ENCODE measurements at regions not wholly inside any gene's neighbourhood (a gene's known extent, or its start where the extent isn't known, plus 50 kb on each side); places are given as distances from the start of the nearest gene placed in this dataset.

DNA sequence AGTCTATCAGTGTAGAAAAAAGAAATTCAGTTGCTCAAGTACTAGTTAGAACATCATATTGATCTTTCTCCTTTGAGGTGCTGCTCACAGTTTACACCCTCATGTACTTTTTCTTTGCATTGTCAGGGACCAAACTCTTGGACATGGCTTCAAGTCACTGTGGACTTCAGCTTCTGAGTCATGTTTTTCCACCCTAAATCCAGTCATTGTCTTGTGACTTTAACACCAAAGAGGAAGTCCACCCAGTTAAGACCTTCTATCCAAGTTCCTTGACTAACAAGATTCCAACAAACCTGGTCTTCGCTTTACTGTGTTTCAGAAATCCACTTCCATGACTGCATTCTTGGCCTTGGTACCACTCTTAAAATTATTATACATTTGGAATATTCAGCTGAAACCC is 206.7 kb upstream of the ARGLU1 start:
- TF ChIP-seq, protein P1, sequence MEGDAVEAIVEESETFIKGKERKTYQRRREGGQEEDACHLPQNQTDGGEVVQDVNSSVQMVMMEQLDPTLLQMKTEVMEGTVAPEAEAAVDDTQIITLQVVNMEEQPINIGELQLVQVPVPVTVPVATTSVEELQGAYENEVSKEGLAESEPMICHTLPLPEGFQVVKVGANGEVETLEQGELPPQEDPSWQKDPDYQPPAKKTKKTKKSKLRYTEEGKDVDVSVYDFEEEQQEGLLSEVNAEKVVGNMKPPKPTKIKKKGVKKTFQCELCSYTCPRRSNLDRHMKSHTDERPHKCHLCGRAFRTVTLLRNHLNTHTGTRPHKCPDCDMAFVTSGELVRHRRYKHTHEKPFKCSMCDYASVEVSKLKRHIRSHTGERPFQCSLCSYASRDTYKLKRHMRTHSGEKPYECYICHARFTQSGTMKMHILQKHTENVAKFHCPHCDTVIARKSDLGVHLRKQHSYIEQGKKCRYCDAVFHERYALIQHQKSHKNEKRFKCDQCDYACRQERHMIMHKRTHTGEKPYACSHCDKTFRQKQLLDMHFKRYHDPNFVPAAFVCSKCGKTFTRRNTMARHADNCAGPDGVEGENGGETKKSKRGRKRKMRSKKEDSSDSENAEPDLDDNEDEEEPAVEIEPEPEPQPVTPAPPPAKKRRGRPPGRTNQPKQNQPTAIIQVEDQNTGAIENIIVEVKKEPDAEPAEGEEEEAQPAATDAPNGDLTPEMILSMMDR (conservative IDR thresholded peaks at IDR 0.05; ENCODE audit: low read depth, low read length), result no peak
- no peak for TF ChIP-seq EZH2phosphoT487 (IDR thresholded peaks at IDR 0.05; ENCODE audit: borderline replicate concordance, low read length)
- TF ChIP-seq EZH2 (IDR thresholded peaks at IDR 0.05; ENCODE audit: low read length, unreplicated experiment), result no peak

Measured in PC-3 (cell line).